ENCODE measurements at regions not wholly inside any gene's neighbourhood (a gene's known extent, or its start where the extent isn't known, plus 50 kb on each side); places are given as distances from the start of the nearest gene placed in this dataset.
A peak's percentile ranks its signal among the peaks of the same experiment; 100 is the strongest.

GRCh38 chr13:76503291-76503690, 382.9 kb downstream of the KCTD12 start:
- no peak overlapping the region for H3K4me3 ChIP-seq (ENCODE audit: low read length)
- DNase-seq (ENCODE audit: low read depth): no peak
- TF ChIP-seq, protein P1, sequence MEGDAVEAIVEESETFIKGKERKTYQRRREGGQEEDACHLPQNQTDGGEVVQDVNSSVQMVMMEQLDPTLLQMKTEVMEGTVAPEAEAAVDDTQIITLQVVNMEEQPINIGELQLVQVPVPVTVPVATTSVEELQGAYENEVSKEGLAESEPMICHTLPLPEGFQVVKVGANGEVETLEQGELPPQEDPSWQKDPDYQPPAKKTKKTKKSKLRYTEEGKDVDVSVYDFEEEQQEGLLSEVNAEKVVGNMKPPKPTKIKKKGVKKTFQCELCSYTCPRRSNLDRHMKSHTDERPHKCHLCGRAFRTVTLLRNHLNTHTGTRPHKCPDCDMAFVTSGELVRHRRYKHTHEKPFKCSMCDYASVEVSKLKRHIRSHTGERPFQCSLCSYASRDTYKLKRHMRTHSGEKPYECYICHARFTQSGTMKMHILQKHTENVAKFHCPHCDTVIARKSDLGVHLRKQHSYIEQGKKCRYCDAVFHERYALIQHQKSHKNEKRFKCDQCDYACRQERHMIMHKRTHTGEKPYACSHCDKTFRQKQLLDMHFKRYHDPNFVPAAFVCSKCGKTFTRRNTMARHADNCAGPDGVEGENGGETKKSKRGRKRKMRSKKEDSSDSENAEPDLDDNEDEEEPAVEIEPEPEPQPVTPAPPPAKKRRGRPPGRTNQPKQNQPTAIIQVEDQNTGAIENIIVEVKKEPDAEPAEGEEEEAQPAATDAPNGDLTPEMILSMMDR (conservative IDR thresholded peaks at IDR 0.05; ENCODE audit: low read length): no peak

- DNase-seq (ENCODE audit: low read depth): no peak
- H3K4me3 ChIP-seq (ENCODE audit: low read length): no peak overlapping the region
- TF ChIP-seq, protein P1 (conservative IDR thresholded peaks at IDR 0.05; ENCODE audit: low read length): no peak
These were observed 385.3 kb downstream of the KCTD12 start for GRCh38 chr13:76500894-76501293.

GRCh38 chr13:76499891-76500290, 386.3 kb downstream of the KCTD12 start:
- TF ChIP-seq, protein P1 (conservative IDR thresholded peaks at IDR 0.05; ENCODE audit: low read length): no peak
- H3K4me3 ChIP-seq (ENCODE audit: low read length): no peak overlapping the region
- DNase-seq (ENCODE audit: low read depth): no peak

GRCh38 chr13:76489274-76489673, 396.9 kb downstream of the KCTD12 start:
- no peak overlapping the region for H3K4me3 ChIP-seq (ENCODE audit: low read length)
- no peak for DNase-seq (ENCODE audit: low read depth)
- TF ChIP-seq, protein P1 (conservative IDR thresholded peaks at IDR 0.05; ENCODE audit: low read length): no peak

DNA sequence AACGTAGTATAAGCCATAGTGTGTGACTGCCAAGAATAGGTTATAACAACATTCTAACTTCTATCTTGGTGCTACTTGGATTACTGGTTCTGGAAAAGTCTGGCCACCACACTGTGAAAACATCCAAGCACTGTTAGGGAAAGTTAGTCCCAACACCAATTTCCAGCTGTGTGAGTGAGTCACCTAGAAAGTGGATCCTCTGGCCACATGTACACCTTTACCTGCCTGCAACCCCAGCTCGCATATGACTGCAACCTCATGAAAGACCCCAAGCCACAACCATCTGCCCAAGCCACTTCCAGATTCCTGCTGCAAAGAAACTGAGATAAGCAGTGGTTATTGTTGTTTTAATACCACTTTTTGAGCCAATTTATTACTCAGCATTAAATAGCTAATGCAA, 404.5 kb downstream of the KCTD12 start:
- no peak overlapping the region for H3K4me3 ChIP-seq (ENCODE audit: low read length)
- TF ChIP-seq, protein P1 (conservative IDR thresholded peaks at IDR 0.05; ENCODE audit: low read length): no peak
- DNase-seq (ENCODE audit: low read depth): no peak

GRCh38 chr13:76474966-76475365, 411.2 kb downstream of the KCTD12 start:
- no peak overlapping the region for H3K4me3 ChIP-seq (ENCODE audit: low read length)
- TF ChIP-seq, protein P1 (conservative IDR thresholded peaks at IDR 0.05; ENCODE audit: low read length): no peak
- no peak for DNase-seq (ENCODE audit: low read depth)

GRCh38 chr13:76474356-76474755, 411.8 kb downstream of the KCTD12 start:
- peak; percentile 17 for DNase-seq (ENCODE audit: low read depth)
- H3K4me3 ChIP-seq (ENCODE audit: low read length): no peak overlapping the region
- TF ChIP-seq, protein P1 (conservative IDR thresholded peaks at IDR 0.05; ENCODE audit: low read length): no peak

Measured in AG10803 (cell line).